Kidney glomerular epithelial cell (primary cell): ENCODE measurements at regions not wholly inside any gene's neighbourhood (a gene's known extent, or its start where the extent isn't known, plus 50 kb on each side); places are given as distances from the start of the nearest gene placed in this dataset.

Experiments
- DNase-seq: peaks from one replicate; lab custom pipeline; 2025; lab: John Stamatoyannopoulos, UW

GRCh38 chr10:88209231-88209630, 345.8 kb downstream of the PTEN start:
- DNase-seq: no peak

- no peak for DNase-seq
These were observed 346.6 kb downstream of the PTEN start for GRCh38 chr10:88209837-88210561.

- no peak for DNase-seq
These were observed 347.8 kb downstream of the PTEN start for GRCh38 chr10:88211230-88211629.

GRCh38 chr10:88212069-88212468, 348.6 kb downstream of the PTEN start:
- DNase-seq: no peak

DNA sequence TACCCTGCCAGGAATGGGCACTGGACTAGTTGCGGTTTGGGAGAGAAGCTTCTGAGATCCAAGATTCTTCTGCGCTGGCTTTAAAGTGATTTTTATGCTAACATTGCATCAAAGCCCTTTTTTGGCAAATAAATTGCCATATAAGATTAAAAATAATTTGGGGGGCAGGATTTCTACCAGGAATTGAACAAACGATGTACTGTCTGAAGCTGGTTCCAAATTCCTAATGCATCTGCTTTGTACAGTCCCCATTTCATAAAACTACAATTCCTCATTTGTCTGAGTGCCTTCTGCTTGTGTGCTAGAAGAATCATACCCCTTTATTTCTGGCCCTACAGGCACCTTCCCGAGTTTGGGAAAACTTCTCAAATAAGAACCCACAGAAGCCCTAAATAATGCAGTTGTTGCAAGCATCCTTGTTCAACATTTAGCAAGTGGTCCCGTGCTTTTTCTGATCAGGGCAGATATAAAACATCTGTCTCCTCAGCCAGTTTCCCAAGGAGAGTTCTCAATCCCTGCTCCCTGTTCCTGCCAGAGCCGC, 349.7 kb downstream of the PTEN start:
- DNase-seq: no peak

DNA sequence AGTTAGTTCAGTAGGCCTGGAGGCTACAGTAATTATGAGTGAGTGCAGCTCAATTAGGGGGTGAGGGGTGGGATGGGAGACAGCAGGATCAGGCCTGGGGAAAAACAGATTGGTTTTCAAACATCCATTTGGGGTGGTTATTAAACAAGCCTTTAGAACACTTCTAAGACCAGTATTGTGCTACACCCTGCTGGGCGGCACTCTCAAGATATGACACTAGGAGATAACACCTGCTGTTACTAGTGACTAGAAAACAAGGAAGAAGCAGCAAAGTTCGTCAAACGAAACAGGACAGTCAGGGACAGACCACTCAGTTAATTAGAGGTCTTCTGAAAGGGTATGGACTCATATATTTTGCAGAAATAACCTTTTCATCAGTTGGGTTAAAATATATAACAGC, 353.6 kb downstream of the PTEN start:
- DNase-seq: no peak

DNA sequence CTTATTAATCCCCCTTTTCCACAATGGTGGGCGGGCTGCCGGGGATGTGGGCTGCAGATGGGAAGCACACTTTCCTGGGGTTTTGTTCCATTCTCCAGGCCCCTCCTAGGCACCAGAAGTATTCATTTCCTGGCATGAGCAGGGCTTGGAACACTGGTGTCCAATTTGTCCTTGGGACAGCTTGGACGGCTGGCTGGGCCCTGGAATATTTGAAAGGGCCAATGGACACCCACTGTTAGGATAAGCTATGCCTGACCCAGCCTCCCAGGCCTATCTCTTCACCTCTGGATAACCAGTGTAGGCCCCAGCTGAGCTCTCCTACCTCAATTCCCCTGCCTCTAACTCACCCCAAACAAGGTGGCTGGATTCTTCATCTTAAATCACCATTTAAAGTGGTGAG, 354.9 kb downstream of the PTEN start:
- no peak for DNase-seq

- no peak for DNase-seq
These were observed 356.3 kb downstream of the PTEN start for GRCh38 chr10:88219753-88220152.

- no peak for DNase-seq
These were observed 357.9 kb downstream of the PTEN start for GRCh38 chr10:88221010-88221973.

GRCh38 chr10:88222881-88223280, 359.5 kb downstream of the PTEN start:
- no peak for DNase-seq
